ENCODE measurements at regions not wholly inside any gene's neighbourhood (a gene's known extent, or its start where the extent isn't known, plus 50 kb on each side); places are given as distances from the start of the nearest gene placed in this dataset.
"Not testable (repeated sequence)": the region's sequence is repeated elsewhere in the genome, so short reads cannot be mapped to it uniquely, and the experiment has no call there.

- no peaks in the 10 kb centered on the region for H3K27me3 ChIP-seq (replicated peaks; ENCODE audit: control insufficient read depth, insufficient read depth, low read length)
- peak; percentile 25 for DNase-seq (ENCODE audit: low read depth)
- H3K4me3 ChIP-seq (ENCODE audit: low read length), result peak overlapping the region; percentile 17
- peaks cover 14% of the 10 kb centered on the region for H3K4me1 ChIP-seq (ENCODE audit: control insufficient read depth, insufficient read depth, low read length)
- no peaks in the 10 kb centered on the region for H3K9me3 ChIP-seq (ENCODE audit: control insufficient read depth, low read length)
- no peak overlapping the region for H3K9ac ChIP-seq (ENCODE audit: low read length)
- no peaks in the 10 kb centered on the region for H3K36me3 ChIP-seq (ENCODE audit: control insufficient read depth, insufficient read depth, low read length, severe bottlenecking)
These were observed 289.9 kb upstream of the KITLG start for GRCh38 chr12:88870000-88870737.

- H3K36me3 ChIP-seq (ENCODE audit: control insufficient read depth, insufficient read depth, low read length, severe bottlenecking), result no peaks in the 10 kb centered on the region
- H3K27me3 ChIP-seq (replicated peaks; ENCODE audit: control insufficient read depth, insufficient read depth, low read length), result no peaks in the 10 kb centered on the region
- H3K4me3 ChIP-seq (ENCODE audit: low read length), result no peak overlapping the region
- peaks cover 14% of the 10 kb centered on the region for H3K4me1 ChIP-seq (ENCODE audit: control insufficient read depth, insufficient read depth, low read length)
- H3K9ac ChIP-seq (ENCODE audit: low read length), result no peak overlapping the region
- no peaks in the 10 kb centered on the region for H3K9me3 ChIP-seq (ENCODE audit: control insufficient read depth, low read length)
- no peak for DNase-seq (ENCODE audit: low read depth)
These were observed 287.8 kb upstream of the KITLG start for GRCh38 chr12:88868050-88868449.

- Histone ChIP-seq H3K9ac (ENCODE audit: low read length) (no peak overlapping the region), H3K36me3 (ENCODE audit: control insufficient read depth, insufficient read depth, low read length, severe bottlenecking) (no peaks in the 10 kb centered on the region), H3K4me3 (ENCODE audit: low read length) (no peak overlapping the region), H3K4me1 (ENCODE audit: control insufficient read depth, insufficient read depth, low read length) (peaks cover 14% of the 10 kb centered on the region), H3K27me3 (replicated peaks; ENCODE audit: control insufficient read depth, insufficient read depth, low read length) (no peaks in the 10 kb centered on the region), H3K9me3 (ENCODE audit: control insufficient read depth, low read length) (no peaks in the 10 kb centered on the region)
- no peak for DNase-seq (ENCODE audit: low read depth)
These were observed 287.2 kb upstream of the KITLG start for GRCh38 chr12:88867510-88867909.

- no peak for DNase-seq (ENCODE audit: low read depth)
- H3K4me1 ChIP-seq (ENCODE audit: control insufficient read depth, insufficient read depth, low read length), result peaks cover 14% of the 10 kb centered on the region
- H3K27me3 ChIP-seq (replicated peaks; ENCODE audit: control insufficient read depth, insufficient read depth, low read length), result no peaks in the 10 kb centered on the region
- no peaks in the 10 kb centered on the region for H3K36me3 ChIP-seq (ENCODE audit: control insufficient read depth, insufficient read depth, low read length, severe bottlenecking)
- H3K9me3 ChIP-seq (ENCODE audit: control insufficient read depth, low read length), result no peaks in the 10 kb centered on the region
- H3K9ac ChIP-seq (ENCODE audit: low read length), result no peak overlapping the region
- H3K4me3 ChIP-seq (ENCODE audit: low read length), result no peak overlapping the region
These were observed 286.6 kb upstream of the KITLG start for GRCh38 chr12:88866881-88867280.

GRCh38 chr12:88865537-88865936 lies 285.3 kb upstream of the KITLG start:
- no peak overlapping the region for H3K4me3 ChIP-seq (ENCODE audit: low read length)
- H3K4me1 ChIP-seq (ENCODE audit: control insufficient read depth, insufficient read depth, low read length), result peaks cover 14% of the 10 kb centered on the region
- no peaks in the 10 kb centered on the region for H3K27me3 ChIP-seq (replicated peaks; ENCODE audit: control insufficient read depth, insufficient read depth, low read length)
- H3K9me3 ChIP-seq (ENCODE audit: control insufficient read depth, low read length), result no peaks in the 10 kb centered on the region
- no peak overlapping the region for H3K9ac ChIP-seq (ENCODE audit: low read length)
- DNase-seq (ENCODE audit: low read depth), result no peak
- H3K36me3 ChIP-seq (ENCODE audit: control insufficient read depth, insufficient read depth, low read length, severe bottlenecking), result no peaks in the 10 kb centered on the region

GRCh38 chr12:88860851-88861250 lies 280.6 kb upstream of the KITLG start:
- no peak for DNase-seq (ENCODE audit: low read depth)
- H3K36me3 ChIP-seq (ENCODE audit: control insufficient read depth, insufficient read depth, low read length, severe bottlenecking), result no peaks in the 10 kb centered on the region
- H3K9ac ChIP-seq (ENCODE audit: low read length), result no peak overlapping the region
- H3K4me3 ChIP-seq (ENCODE audit: low read length), result no peak overlapping the region
- H3K9me3 ChIP-seq (ENCODE audit: control insufficient read depth, low read length), result no peaks in the 10 kb centered on the region
- no peaks in the 10 kb centered on the region for H3K4me1 ChIP-seq (ENCODE audit: control insufficient read depth, insufficient read depth, low read length)
- no peaks in the 10 kb centered on the region for H3K27me3 ChIP-seq (replicated peaks; ENCODE audit: control insufficient read depth, insufficient read depth, low read length)

GRCh38 chr12:88856201-88856600 lies 275.9 kb upstream of the KITLG start:
- no peaks in the 10 kb centered on the region for H3K9me3 ChIP-seq (ENCODE audit: control insufficient read depth, low read length)
- no peaks in the 10 kb centered on the region for H3K27me3 ChIP-seq (replicated peaks; ENCODE audit: control insufficient read depth, insufficient read depth, low read length)
- no peak overlapping the region for H3K4me3 ChIP-seq (ENCODE audit: low read length)
- DNase-seq (ENCODE audit: low read depth), result no peak
- no peaks in the 10 kb centered on the region for H3K36me3 ChIP-seq (ENCODE audit: control insufficient read depth, insufficient read depth, low read length, severe bottlenecking)
- H3K4me1 ChIP-seq (ENCODE audit: control insufficient read depth, insufficient read depth, low read length), result no peaks in the 10 kb centered on the region
- no peak overlapping the region for H3K9ac ChIP-seq (ENCODE audit: low read length)

GRCh38 chr12:88855301-88855700 lies 275.0 kb upstream of the KITLG start:
- H3K4me1 ChIP-seq (ENCODE audit: control insufficient read depth, insufficient read depth, low read length), result no peaks in the 10 kb centered on the region
- H3K4me3 ChIP-seq (ENCODE audit: low read length), result no peak overlapping the region
- no peak overlapping the region for H3K9ac ChIP-seq (ENCODE audit: low read length)
- H3K27me3 ChIP-seq (replicated peaks; ENCODE audit: control insufficient read depth, insufficient read depth, low read length), result no peaks in the 10 kb centered on the region
- no peaks in the 10 kb centered on the region for H3K36me3 ChIP-seq (ENCODE audit: control insufficient read depth, insufficient read depth, low read length, severe bottlenecking)
- no peak for DNase-seq (ENCODE audit: low read depth)
- no peaks in the 10 kb centered on the region for H3K9me3 ChIP-seq (ENCODE audit: control insufficient read depth, low read length)

- no peak overlapping the region for H3K9ac ChIP-seq (ENCODE audit: low read length)
- H3K9me3 ChIP-seq (ENCODE audit: control insufficient read depth, low read length), result no peaks in the 10 kb centered on the region
- no peak overlapping the region for H3K4me3 ChIP-seq (ENCODE audit: low read length)
- peak; percentile 63 for DNase-seq (ENCODE audit: low read depth)
- no peaks in the 10 kb centered on the region for H3K36me3 ChIP-seq (ENCODE audit: control insufficient read depth, insufficient read depth, low read length, severe bottlenecking)
- H3K4me1 ChIP-seq (ENCODE audit: control insufficient read depth, insufficient read depth, low read length), result no peaks in the 10 kb centered on the region
- no peaks in the 10 kb centered on the region for H3K27me3 ChIP-seq (replicated peaks; ENCODE audit: control insufficient read depth, insufficient read depth, low read length)
These were observed 274.0 kb upstream of the KITLG start for GRCh38 chr12:88854260-88854659.

- H3K4me1 ChIP-seq (ENCODE audit: control insufficient read depth, insufficient read depth, low read length); H3K36me3 ChIP-seq (ENCODE audit: control insufficient read depth, insufficient read depth, low read length, severe bottlenecking); DNase-seq (ENCODE audit: low read depth); H3K9me3 ChIP-seq (ENCODE audit: control insufficient read depth, low read length); H3K4me3 ChIP-seq (ENCODE audit: low read length); H3K27me3 ChIP-seq (replicated peaks; ENCODE audit: control insufficient read depth, insufficient read depth, low read length); H3K9ac ChIP-seq (ENCODE audit: low read length): not testable (repeated sequence)
These were observed 267.0 kb upstream of the KITLG start for GRCh38 chr12:88847246-88847645.

GRCh38 chr12:88844426-88844825 lies 264.2 kb upstream of the KITLG start:
- Histone ChIP-seq H3K4me3 (ENCODE audit: low read length) (no peak overlapping the region), H3K27me3 (replicated peaks; ENCODE audit: control insufficient read depth, insufficient read depth, low read length) (no peaks in the 10 kb centered on the region), H3K9me3 (ENCODE audit: control insufficient read depth, low read length) (no peaks in the 10 kb centered on the region), H3K9ac (ENCODE audit: low read length) (no peak overlapping the region), H3K36me3 (ENCODE audit: control insufficient read depth, insufficient read depth, low read length, severe bottlenecking) (no peaks in the 10 kb centered on the region), H3K4me1 (ENCODE audit: control insufficient read depth, insufficient read depth, low read length) (no peaks in the 10 kb centered on the region)
- no peak for DNase-seq (ENCODE audit: low read depth)

- Histone ChIP-seq H3K9me3 (ENCODE audit: control insufficient read depth, low read length) (peaks cover 12% of the 10 kb centered on the region), H3K9ac (ENCODE audit: low read length) (no peak overlapping the region), H3K36me3 (ENCODE audit: control insufficient read depth, insufficient read depth, low read length, severe bottlenecking) (no peaks in the 10 kb centered on the region), H3K27me3 (replicated peaks; ENCODE audit: control insufficient read depth, insufficient read depth, low read length) (no peaks in the 10 kb centered on the region), H3K4me3 (ENCODE audit: low read length) (no peak overlapping the region), H3K4me1 (ENCODE audit: control insufficient read depth, insufficient read depth, low read length) (no peaks in the 10 kb centered on the region)
- no peak for DNase-seq (ENCODE audit: low read depth)
These were observed 262.0 kb upstream of the KITLG start for GRCh38 chr12:88842314-88842713.

Measured in adipocyte (in vitro differentiated cells).